ENCODE measurements at regions not wholly inside any gene's neighbourhood (a gene's known extent, or its start where the extent isn't known, plus 50 kb on each side); places are given as distances from the start of the nearest gene placed in this dataset.

GRCh38 chr13:34003656-34004055 lies 185.7 kb downstream of the RFC3 start:
- 45 to 74% (median 55%) methylated on average over 4 of the region's 4 CpGs for WGBS, 4 donors
- Histone ChIP-seq H3K36me3 (no peaks in the 10 kb centered on the region), H3K27ac (no peak overlapping the region), H3K4me1 (peaks cover 0 to 21% (median 4%) of the 10 kb centered on the region in 12 donors), H3K27me3 (no peaks in the 10 kb centered on the region), H3K4me3 (no peak overlapping the region), H3K9me3 (no peaks in the 10 kb centered on the region)
- intact Hi-C loops (cut with DNase I): no loop called here
- DNase-seq (no peak), ATAC-seq (no peak)
- TF ChIP-seq CTCF (IDR thresholded peaks at IDR 0.05): no peak
- TF ChIP-seq POLR2A (IDR thresholded peaks at IDR 0.05): no peak

- Histone ChIP-seq H3K4me3 (no peak overlapping the region), H3K36me3 (no peaks in the 10 kb centered on the region), H3K27me3 (no peaks in the 10 kb centered on the region), H3K4me1 (peaks cover 0 to 20% (median 4%) of the 10 kb centered on the region in 12 donors), H3K27ac (no peak overlapping the region), H3K9me3 (no peaks in the 10 kb centered on the region)
- intact Hi-C loops (cut with DNase I): no loop called here
- no peak for ATAC-seq
- TF ChIP-seq POLR2A (IDR thresholded peaks at IDR 0.05) (no peak), CTCF (IDR thresholded peaks at IDR 0.05) (no peak)
- DNase-seq: no peak
- WGBS, 4 donors: 88 to 95% (median 94%) methylated on average over 14 of the region's 14 CpGs
Measured at GRCh38 chr13:34004676-34005075, 186.7 kb downstream of the RFC3 start.

- no peak for ATAC-seq
- Histone ChIP-seq H3K4me1 (peaks cover 0 to 8% (median under 1%) of the 10 kb centered on the region in 12 donors), H3K9me3 (no peaks in the 10 kb centered on the region), H3K4me3 (no peak overlapping the region), H3K27me3 (no peaks in the 10 kb centered on the region), H3K27ac (no peak overlapping the region), H3K36me3 (no peaks in the 10 kb centered on the region)
- intact Hi-C loops (cut with DNase I): no loop called here
- no peak for DNase-seq
- TF ChIP-seq CTCF (IDR thresholded peaks at IDR 0.05): no peak
- TF ChIP-seq POLR2A (IDR thresholded peaks at IDR 0.05): no peak
- WGBS, 4 donors: 59 to 85% (median 79%) methylated on average over 2 of the region's 2 CpGs
Measured at GRCh38 chr13:34006011-34006410, 188.1 kb downstream of the RFC3 start.

GRCh38 chr13:34011552-34012085 lies 193.7 kb downstream of the RFC3 start:
- no peaks in the 10 kb centered on the region for H3K9me3 ChIP-seq
- H3K27ac ChIP-seq: no peak overlapping the region
- peak in 3 of 4 donors; percentile 42 to 48 (median 44) for ATAC-seq
- DNase-seq: peak in 1 of 5 donors; percentile 23
- H3K36me3 ChIP-seq: no peaks in the 10 kb centered on the region
- TF ChIP-seq POLR2A (IDR thresholded peaks at IDR 0.05) (no peak), CTCF (IDR thresholded peaks at IDR 0.05) (no peak)
- WGBS, 4 donors: 49 to 67% (median 63%) methylated on average over 5 to 11 of the region's 11 CpGs
- no peaks in the 10 kb centered on the region for H3K27me3 ChIP-seq
- no peak overlapping the region for H3K4me3 ChIP-seq
- no peaks in the 10 kb centered on the region for H3K4me1 ChIP-seq
- intact Hi-C loops (cut with DNase I): no loop called here

Measured in heart left ventricle (tissue), 16 donors.